ENCODE measurements at regions not wholly inside any gene's neighbourhood (a gene's known extent, or its start where the extent isn't known, plus 50 kb on each side); places are given as distances from the start of the nearest gene placed in this dataset.
A peak's percentile ranks its signal among the peaks of the same experiment; 100 is the strongest.

- no peaks in the 10 kb centered on the region for H3K27me3 Mint-ChIP-seq
- DNase-seq = no peak
- ATAC-seq = no peak
- no peaks in the 10 kb centered on the region for H3K9me3 Mint-ChIP-seq
- no peak overlapping the region for H3K27ac Mint-ChIP-seq
- no peaks in the 10 kb centered on the region for H3K4me1 Mint-ChIP-seq
- no peak overlapping the region for H3K4me3 Mint-ChIP-seq
Measured at GRCh38 chr4:166460769-166461550, 587.9 kb downstream of the TLL1 start.

- peaks cover 0 to 9% of the 10 kb centered on the region in 2 donors for H3K9me3 Mint-ChIP-seq
- no peaks in the 10 kb centered on the region for H3K27me3 Mint-ChIP-seq
- no peak overlapping the region for H3K27ac Mint-ChIP-seq
- no peaks in the 10 kb centered on the region for H3K4me1 Mint-ChIP-seq
- no peak overlapping the region for H3K4me3 Mint-ChIP-seq
- no peak for ATAC-seq
- DNase-seq = no peak
Measured at GRCh38 chr4:166481055-166481454, 608.0 kb downstream of the TLL1 start.

- ATAC-seq = no peak
- Mint-ChIP-seq H3K4me3 (no peak overlapping the region), H3K27ac (no peak overlapping the region)
Measured at GRCh38 chr4:166481739-166482138, 608.7 kb downstream of the TLL1 start.

GRCh38 chr4:166482758-166483157 lies 609.7 kb downstream of the TLL1 start:
- Mint-ChIP-seq H3K4me3 (no peak overlapping the region), H3K4me1 (no peaks in the 10 kb centered on the region), H3K9me3 (peaks cover 0 to 6% of the 10 kb centered on the region in 2 donors), H3K27me3 (no peaks in the 10 kb centered on the region), H3K27ac (no peak overlapping the region)
- DNase-seq (no peak), ATAC-seq (no peak)

More at GRCh38 chr4:166481739-166482138, 608.7 kb downstream of the TLL1 start:
- DNase-seq = no peak
- no peaks in the 10 kb centered on the region for H3K4me1 Mint-ChIP-seq
- peaks cover 0 to 9% of the 10 kb centered on the region in 2 donors for H3K9me3 Mint-ChIP-seq
- no peaks in the 10 kb centered on the region for H3K27me3 Mint-ChIP-seq

- Mint-ChIP-seq H3K4me1 (no peaks in the 10 kb centered on the region), H3K9me3 (no peaks in the 10 kb centered on the region), H3K4me3 (no peak overlapping the region), H3K27ac (no peak overlapping the region), H3K27me3 (no peaks in the 10 kb centered on the region)
- DNase-seq (no peak), ATAC-seq (no peak)
Measured at GRCh38 chr4:166491635-166492034, 618.6 kb downstream of the TLL1 start.

- no peak overlapping the region for H3K4me3 Mint-ChIP-seq
- no peak overlapping the region for H3K27ac Mint-ChIP-seq
- no peaks in the 10 kb centered on the region for H3K4me1 Mint-ChIP-seq
- no peak for ATAC-seq
- H3K27me3 Mint-ChIP-seq = no peaks in the 10 kb centered on the region
- H3K9me3 Mint-ChIP-seq = no peaks in the 10 kb centered on the region
- DNase-seq = no peak
Measured at GRCh38 chr4:166493924-166494345, 620.9 kb downstream of the TLL1 start.

GRCh38 chr4:166498546-166498945 lies 625.5 kb downstream of the TLL1 start:
- no peaks in the 10 kb centered on the region for H3K27me3 Mint-ChIP-seq
- no peak for DNase-seq
- peaks cover 10 to 13% of the 10 kb centered on the region in 2 donors for H3K9me3 Mint-ChIP-seq
- H3K4me1 Mint-ChIP-seq = no peaks in the 10 kb centered on the region
- no peak for ATAC-seq
- no peak overlapping the region for H3K27ac Mint-ChIP-seq
- H3K4me3 Mint-ChIP-seq = no peak overlapping the region

- H3K4me1 Mint-ChIP-seq = no peaks in the 10 kb centered on the region
- H3K9me3 Mint-ChIP-seq = peaks cover 10 to 13% of the 10 kb centered on the region in 2 donors
- no peak overlapping the region for H3K27ac Mint-ChIP-seq
- no peak overlapping the region for H3K4me3 Mint-ChIP-seq
- DNase-seq = no peak
- no peak for ATAC-seq
- no peaks in the 10 kb centered on the region for H3K27me3 Mint-ChIP-seq
Measured at GRCh38 chr4:166499820-166500219, 626.8 kb downstream of the TLL1 start.

- Mint-ChIP-seq H3K9me3 (peaks cover 13 to 16% of the 10 kb centered on the region in 2 donors), H3K4me1 (no peaks in the 10 kb centered on the region), H3K27me3 (no peaks in the 10 kb centered on the region), H3K27ac (no peak overlapping the region), H3K4me3 (no peak overlapping the region)
- DNase-seq (no peak), ATAC-seq (peak; percentile 55)
Measured at GRCh38 chr4:166501941-166502382, 628.9 kb downstream of the TLL1 start.

- Mint-ChIP-seq H3K27me3 (no peaks in the 10 kb centered on the region), H3K27ac (no peak overlapping the region), H3K4me3 (no peak overlapping the region), H3K9me3 (peaks cover 13 to 17% of the 10 kb centered on the region in 2 donors), H3K4me1 (no peaks in the 10 kb centered on the region)
- DNase-seq (no peak), ATAC-seq (peak; percentile 40)
Measured at GRCh38 chr4:166502660-166503059, 629.6 kb downstream of the TLL1 start.

GRCh38 chr4:166506051-166506450 lies 633.0 kb downstream of the TLL1 start:
- Mint-ChIP-seq H3K9me3 (peaks cover 12 to 14% of the 10 kb centered on the region in 2 donors), H3K4me3 (no peak overlapping the region), H3K4me1 (no peaks in the 10 kb centered on the region), H3K27ac (no peak overlapping the region), H3K27me3 (no peaks in the 10 kb centered on the region)
- ATAC-seq (no peak), DNase-seq (no peak)

- Mint-ChIP-seq H3K27me3 (no peaks in the 10 kb centered on the region), H3K27ac (no peak overlapping the region), H3K4me3 (no peak overlapping the region), H3K4me1 (no peaks in the 10 kb centered on the region), H3K9me3 (peaks cover 0 to 19% of the 10 kb centered on the region in 2 donors)
- ATAC-seq = no peak
- DNase-seq = no peak
Measured at GRCh38 chr4:166512267-166512666, 639.2 kb downstream of the TLL1 start.

GRCh38 chr4:166518315-166518714 lies 645.3 kb downstream of the TLL1 start:
- Mint-ChIP-seq H3K4me3 (no peak overlapping the region), H3K4me1 (no peaks in the 10 kb centered on the region), H3K27me3 (no peaks in the 10 kb centered on the region), H3K9me3 (peaks cover 6 to 32% of the 10 kb centered on the region in 2 donors), H3K27ac (no peak overlapping the region)
- DNase-seq (no peak), ATAC-seq (no peak)

GRCh38 chr4:166518776-166519175 lies 645.7 kb downstream of the TLL1 start:
- no peak overlapping the region for H3K27ac Mint-ChIP-seq
- ATAC-seq = no peak
- H3K27me3 Mint-ChIP-seq = no peaks in the 10 kb centered on the region
- no peaks in the 10 kb centered on the region for H3K4me1 Mint-ChIP-seq
- H3K4me3 Mint-ChIP-seq = no peak overlapping the region
- peaks cover 6 to 32% of the 10 kb centered on the region in 2 donors for H3K9me3 Mint-ChIP-seq
- DNase-seq = no peak

GRCh38 chr4:166519774-166520173 lies 646.7 kb downstream of the TLL1 start:
- Mint-ChIP-seq H3K27ac (no peak overlapping the region), H3K4me1 (no peaks in the 10 kb centered on the region), H3K27me3 (no peaks in the 10 kb centered on the region), H3K9me3 (peaks cover 6 to 32% of the 10 kb centered on the region in 2 donors), H3K4me3 (no peak overlapping the region)
- no peak for ATAC-seq
- no peak for DNase-seq

GRCh38 chr4:166527500-166527899 lies 654.5 kb downstream of the TLL1 start:
- H3K4me3 Mint-ChIP-seq = no peak overlapping the region
- peaks cover 2 to 4% of the 10 kb centered on the region in 2 donors for H3K9me3 Mint-ChIP-seq
- ATAC-seq = no peak

GRCh38 chr4:166531703-166532102 lies 658.7 kb downstream of the TLL1 start:
- Mint-ChIP-seq H3K4me1 (no peaks in the 10 kb centered on the region), H3K27ac (no peak overlapping the region), H3K4me3 (no peak overlapping the region), H3K9me3 (peaks cover 0 to 9% of the 10 kb centered on the region in 2 donors), H3K27me3 (no peaks in the 10 kb centered on the region)
- ATAC-seq (no peak), DNase-seq (no peak)

More at GRCh38 chr4:166527500-166527899, 654.5 kb downstream of the TLL1 start:
- DNase-seq = no peak
- Mint-ChIP-seq H3K27ac (no peak overlapping the region), H3K4me1 (no peaks in the 10 kb centered on the region), H3K27me3 (no peaks in the 10 kb centered on the region)
